Mesothelial cell of epicardium (in vitro differentiated cells): ENCODE measurements at regions not wholly inside any gene's neighbourhood (a gene's known extent, or its start where the extent isn't known, plus 50 kb on each side); places are given as distances from the start of the nearest gene placed in this dataset.

Experiments
- DNase-seq, 2 experiments: peaks; one replicate each; pipeline ENCODE4 v3.0.0; 2021; ENCODE audit warnings: low spot score in 2 of 2; ENCODE audit not compliant: unreplicated experiment in 2 of 2
- H3K27ac Mint-ChIP-seq: 2 replicates; pipeline ENCODE4 v1.8.0; 2021; ENCODE audit warnings: mixed read lengths
- H3K27me3 Mint-ChIP-seq: 2 replicates; pipeline ENCODE4 v1.8.0; 2021; ENCODE audit warnings: low read depth, mixed read lengths
- H3K36me3 Mint-ChIP-seq: 2 replicates; pipeline ENCODE4 v1.8.0; 2021; ENCODE audit warnings: mixed read lengths
- H3K4me1 Mint-ChIP-seq: 2 replicates; pipeline ENCODE4 v1.8.0; 2021; ENCODE audit warnings: mixed read lengths
- H3K4me3 Mint-ChIP-seq: 2 replicates; pipeline ENCODE4 v1.8.0; 2021; ENCODE audit warnings: mild to moderate bottlenecking, moderate library complexity, mixed read lengths
- H3K9me3 Mint-ChIP-seq: 2 replicates; pipeline ENCODE4 v1.8.0; 2021; ENCODE audit warnings: mixed read lengths
- CTCF ChIP-seq: fragments of 200-600 bp; sonication (generic); IDR thresholded peaks from one replicate; pipeline ENCODE4 v1.5.0; 2021; ENCODE audit warnings: antibody characterized with exemption; ENCODE audit not compliant: unreplicated experiment

GRCh38 chr10:25084447-25084846 lies 68.0 kb downstream of the THNSL1 start:
- Mint-ChIP-seq H3K27ac (no peak overlapping the region), H3K36me3 (no peaks in the 10 kb centered on the region), H3K9me3 (peaks cover 9% of the 10 kb centered on the region), H3K4me1 (peaks cover 17% of the 10 kb centered on the region), H3K4me3 (no peak overlapping the region), H3K27me3 (no peaks in the 10 kb centered on the region)
- no peak for DNase-seq
- TF ChIP-seq CTCF: no peak

GRCh38 chr10:25094590-25094989 lies 78.2 kb downstream of the THNSL1 start:
- H3K27me3 Mint-ChIP-seq: no peaks in the 10 kb centered on the region
- no peak overlapping the region for H3K4me3 Mint-ChIP-seq
- peaks cover 49% of the 10 kb centered on the region for H3K9me3 Mint-ChIP-seq
- no peak for DNase-seq
- no peak for TF ChIP-seq CTCF
- H3K27ac Mint-ChIP-seq: no peak overlapping the region
- H3K4me1 Mint-ChIP-seq: no peaks in the 10 kb centered on the region
- peaks cover 4% of the 10 kb centered on the region for H3K36me3 Mint-ChIP-seq

GRCh38 chr10:25097669-25098411 lies 77.0 kb upstream of the GPR158 start:
- no peak for DNase-seq
- H3K36me3 Mint-ChIP-seq: peaks cover 4% of the 10 kb centered on the region
- no peaks in the 10 kb centered on the region for H3K27me3 Mint-ChIP-seq
- H3K4me1 Mint-ChIP-seq: peaks cover 6% of the 10 kb centered on the region
- TF ChIP-seq CTCF: no peak
- no peak overlapping the region for H3K27ac Mint-ChIP-seq
- no peak overlapping the region for H3K4me3 Mint-ChIP-seq
- H3K9me3 Mint-ChIP-seq: peaks cover 26% of the 10 kb centered on the region

GRCh38 chr10:25100141-25100540 lies 74.7 kb upstream of the GPR158 start:
- Mint-ChIP-seq H3K27ac (no peak overlapping the region), H3K9me3 (peaks cover 6% of the 10 kb centered on the region), H3K27me3 (no peaks in the 10 kb centered on the region), H3K4me1 (peaks cover 6% of the 10 kb centered on the region), H3K36me3 (no peaks in the 10 kb centered on the region), H3K4me3 (no peak overlapping the region)
- no peak for DNase-seq
- TF ChIP-seq CTCF: no peak

GRCh38 chr10:25101461-25102146 lies 73.2 kb upstream of the GPR158 start:
- peaks cover 6% of the 10 kb centered on the region for H3K4me1 Mint-ChIP-seq
- no peak for DNase-seq
- H3K9me3 Mint-ChIP-seq: peaks cover 6% of the 10 kb centered on the region
- no peak for TF ChIP-seq CTCF
- H3K36me3 Mint-ChIP-seq: no peaks in the 10 kb centered on the region
- no peak overlapping the region for H3K4me3 Mint-ChIP-seq
- H3K27ac Mint-ChIP-seq: no peak overlapping the region
- no peaks in the 10 kb centered on the region for H3K27me3 Mint-ChIP-seq
